Fibroblast of skin of abdomen (primary cell): ENCODE measurements at regions not wholly inside any gene's neighbourhood (a gene's known extent, or its start where the extent isn't known, plus 50 kb on each side); places are given as distances from the start of the nearest gene placed in this dataset.
"Not testable (repeated sequence)": the region's sequence is repeated elsewhere in the genome, so short reads cannot be mapped to it uniquely, and the experiment has no call there.

ENCODE experiments used
- DNase-seq: peaks from one replicate; pipeline ENCODE4 v3.0.0-alpha.2; 2013

- peak; percentile 52 for DNase-seq
Observed at GRCh38 chr13:85597790-85598500, 201.3 kb downstream of the SLITRK6 start.

GRCh38 chr13:85592211-85592610, 207.0 kb downstream of the SLITRK6 start:
- DNase-seq = no peak

GRCh38 chr13:85590231-85590931, 208.8 kb downstream of the SLITRK6 start:
- DNase-seq = no peak

GRCh38 chr13:85589021-85589420, 210.2 kb downstream of the SLITRK6 start:
- no peak for DNase-seq

- DNase-seq = no peak
Observed at GRCh38 chr13:85588359-85588758, 210.9 kb downstream of the SLITRK6 start.

GRCh38 chr13:85586856-85587255, 212.4 kb downstream of the SLITRK6 start:
- no peak for DNase-seq

GRCh38 chr13:85586422-85586831, 212.8 kb downstream of the SLITRK6 start:
- peak; percentile 57 for DNase-seq

- no peak for DNase-seq
Observed at GRCh38 chr13:85582890-85583289, 216.3 kb downstream of the SLITRK6 start.

GRCh38 chr13:85575110-85575509, 224.1 kb downstream of the SLITRK6 start:
- DNase-seq = no peak

GRCh38 chr13:85567909-85568308, 231.3 kb downstream of the SLITRK6 start:
- DNase-seq = no peak

- DNase-seq = no peak
Observed at GRCh38 chr13:85565652-85566051, 233.6 kb downstream of the SLITRK6 start.

GRCh38 chr13:85564598-85564997, 234.6 kb downstream of the SLITRK6 start:
- no peak for DNase-seq

GRCh38 chr13:85562282-85562681, 236.9 kb downstream of the SLITRK6 start:
- no peak for DNase-seq

- no peak for DNase-seq
Observed at GRCh38 chr13:85557691-85558467, 241.3 kb downstream of the SLITRK6 start.

GRCh38 chr13:85551012-85551411, 248.2 kb downstream of the SLITRK6 start:
- no peak for DNase-seq

GRCh38 chr13:85549819-85550218, 249.4 kb downstream of the SLITRK6 start:
- no peak for DNase-seq

- not testable (repeated sequence) for DNase-seq
Observed at GRCh38 chr13:85548845-85549244, 250.4 kb downstream of the SLITRK6 start.

- no peak for DNase-seq
Observed at GRCh38 chr13:85545771-85546170, 253.4 kb downstream of the SLITRK6 start.

- no peak for DNase-seq
Observed at GRCh38 chr13:85544756-85545155, 254.5 kb downstream of the SLITRK6 start.

- DNase-seq = peak; percentile 28
Observed at GRCh38 chr13:85543144-85543543, 256.1 kb downstream of the SLITRK6 start.

- no peak for DNase-seq
Observed at GRCh38 chr13:85541476-85541875, 257.7 kb downstream of the SLITRK6 start.

GRCh38 chr13:85538957-85539356, 260.3 kb downstream of the SLITRK6 start:
- DNase-seq = no peak

GRCh38 chr13:85537601-85538000, 261.6 kb downstream of the SLITRK6 start:
- no peak for DNase-seq
